Peyer's patch (tissue), 4 donors: ENCODE measurements at regions not wholly inside any gene's neighbourhood (a gene's known extent, or its start where the extent isn't known, plus 50 kb on each side); places are given as distances from the start of the nearest gene placed in this dataset.

ENCODE experiments used
- DNase-seq, 3 donors: peaks; one replicate each; pipeline ENCODE4 v3.0.0-alpha.2; 2017 to 2019
- H3K27ac ChIP-seq, 4 donors: fragments of 200-600 bp; sonication (generic); one replicate each; pipeline ENCODE4 v1.5.1; 2016 to 2019
- H3K27me3 ChIP-seq, 2 donors: fragments of 200-600 bp; sonication (generic); one replicate each; pipeline ENCODE4 v1.5.1; 2019
- H3K36me3 ChIP-seq, 3 donors: fragments of 200-600 bp; sonication (generic); one replicate each; pipeline ENCODE4 v1.5.1; 2016 to 2019
- H3K4me1 ChIP-seq, 4 donors: fragments of 200-600 bp; sonication (generic); one replicate each; pipeline ENCODE4 v1.5.1; 2016 to 2019
- H3K4me3 ChIP-seq, 4 donors: fragments of 200-600 bp; sonication (generic); 1 replicate in 3 of 4; 2 replicates in 1 of 4; pipeline ENCODE4 v1.5.1; 2016 to 2019; ENCODE audit warnings: mild to moderate bottlenecking in 1 of 4
- H3K9me3 ChIP-seq, 4 donors: fragments of 200-600 bp; sonication (generic); one replicate each; pipeline ENCODE4 v1.5.1; 2016 to 2019; ENCODE audit warnings: mild to moderate bottlenecking in 1 of 4
- CTCF ChIP-seq, 6 experiments: fragments of 450-650 bp in 4 of 6; fragments of 200-600 bp in 2 of 6; sonication (generic) in 1 of 6; IDR thresholded peaks; one replicate each; pipeline ENCODE4 v1.5.1; 2017 to 2019; ENCODE audit warnings: antibody characterized with exemption in 6 of 6, mild to moderate bottlenecking in 3 of 6, moderate library complexity in 1 of 6
- POLR2A ChIP-seq, 2 donors: fragments of 450-650 bp; IDR thresholded peaks; one replicate each; pipeline ENCODE4 v1.5.1; 2017; ENCODE audit warnings: antibody characterized with exemption in 2 of 2, mild to moderate bottlenecking in 2 of 2, moderate library complexity in 2 of 2

GRCh38 chr1:65044411-65044810 lies 78.1 kb upstream of the JAK1 start:
- H3K27ac ChIP-seq: no peak overlapping the region

GRCh38 chr1:65045022-65045817 lies 78.9 kb upstream of the JAK1 start:
- H3K4me3 ChIP-seq: no peak overlapping the region
- no peaks in the 10 kb centered on the region for H3K9me3 ChIP-seq
- no peak for TF ChIP-seq CTCF (IDR thresholded peaks at IDR 0.05)
- no peak for TF ChIP-seq POLR2A (IDR thresholded peaks at IDR 0.05)
- no peaks in the 10 kb centered on the region for H3K36me3 ChIP-seq
- no peaks in the 10 kb centered on the region for H3K27me3 ChIP-seq
- DNase-seq: no peak
- no peak overlapping the region for H3K27ac ChIP-seq
- peaks cover 0 to 3% (median 0%) of the 10 kb centered on the region in 4 donors for H3K4me1 ChIP-seq

More at GRCh38 chr1:65044411-65044810, 78.1 kb upstream of the JAK1 start:
- TF ChIP-seq POLR2A (IDR thresholded peaks at IDR 0.05): no peak
- no peak for DNase-seq
- Histone ChIP-seq H3K4me3 (no peak overlapping the region), H3K9me3 (no peaks in the 10 kb centered on the region), H3K4me1 (peaks cover 0 to 3% (median 0%) of the 10 kb centered on the region in 4 donors), H3K36me3 (no peaks in the 10 kb centered on the region), H3K27me3 (no peaks in the 10 kb centered on the region)

GRCh38 chr1:65048335-65048734 lies 82.0 kb upstream of the JAK1 start:
- no peak for DNase-seq
- no peak for TF ChIP-seq CTCF (IDR thresholded peaks at IDR 0.05)
- no peak for TF ChIP-seq POLR2A (IDR thresholded peaks at IDR 0.05)
- no peaks in the 10 kb centered on the region for H3K9me3 ChIP-seq
- no peak overlapping the region for H3K27ac ChIP-seq
- H3K4me3 ChIP-seq: no peak overlapping the region
- H3K4me1 ChIP-seq: no peaks in the 10 kb centered on the region
- no peaks in the 10 kb centered on the region for H3K36me3 ChIP-seq
- no peaks in the 10 kb centered on the region for H3K27me3 ChIP-seq

- no peak overlapping the region for H3K27ac ChIP-seq
- TF ChIP-seq POLR2A (IDR thresholded peaks at IDR 0.05) (no peak), CTCF (IDR thresholded peaks at IDR 0.05) (no peak)
- no peaks in the 10 kb centered on the region for H3K27me3 ChIP-seq
- H3K4me1 ChIP-seq: no peaks in the 10 kb centered on the region
- H3K4me3 ChIP-seq: no peak overlapping the region
- DNase-seq: no peak
- no peaks in the 10 kb centered on the region for H3K9me3 ChIP-seq
- no peaks in the 10 kb centered on the region for H3K36me3 ChIP-seq
Measured at GRCh38 chr1:65049941-65050713, 83.8 kb upstream of the JAK1 start.

- no peak overlapping the region for H3K4me3 ChIP-seq
Measured at GRCh38 chr1:65050735-65051134, 84.4 kb upstream of the JAK1 start.

More at GRCh38 chr1:65050735-65051134, 84.4 kb upstream of the JAK1 start:
- Histone ChIP-seq H3K36me3 (no peaks in the 10 kb centered on the region), H3K4me1 (no peaks in the 10 kb centered on the region), H3K27me3 (no peaks in the 10 kb centered on the region), H3K27ac (no peak overlapping the region), H3K9me3 (no peaks in the 10 kb centered on the region)
- no peak for DNase-seq
- TF ChIP-seq CTCF (IDR thresholded peaks at IDR 0.05) (no peak), POLR2A (IDR thresholded peaks at IDR 0.05) (no peak)
